K562 (cell line): ENCODE measurements at regions not wholly inside any gene's neighbourhood (a gene's known extent, or its start where the extent isn't known, plus 50 kb on each side); places are given as distances from the start of the nearest gene placed in this dataset.

ENCODE experiments used
- ATAC-seq: fragments of 200-7000 bp; cut with Tn5 transposase; 3 replicates; pipeline ENCODE4 v1.9.1; 2020; ENCODE audit warnings: moderate library complexity
- BruUV-seq: library from RNA; stranded (reverse); fragments of 400-500 nt; replicated peaks from 2 replicates; lab custom pipeline; 2021; lab: Mats Ljungman, UMichigan
- CTCF ChIA-PET: fragments of 300-600 bp; formaldehyde crosslinking; extraction: SDS; loops from one replicate; lab custom pipeline; 2021; ENCODE audit warnings: low intra/inter-chr PET ratio; lab: Yijun Ruan, JAX
- POLR2A ChIA-PET: fragments of 300-600, 350-650 bp; sonication (Branson Sonifier 250); formaldehyde crosslinking; extraction: SDS; loops from one replicate; lab custom pipeline; 2021; ENCODE audit warnings: antibody characterized with exemption, inconsistent platforms; lab: Yijun Ruan, JAX
- DNase-seq, 4 experiments: peaks; one replicate each; pipeline versions ENCODE4 v3.0.0 to v3.0.0-alpha.2; 2011 to 2018; ENCODE audit warnings: low spot score in 3 of 4, mixed read lengths in 3 of 4; ENCODE audit errors: extremely low read depth in 1 of 4
- FAIRE-seq: peaks from 2 replicates; lab custom pipeline; 2011; peaks lifted over from hg19 to GRCh38; lab: Jason Lieb, UNC
- H2AFZ ChIP-seq: 2 replicates; pipeline ENCODE4 v1.6.0; 2011; ENCODE audit warnings: low read depth, low read length, control low read depth, inconsistent platforms
- H3K27ac ChIP-seq: fragments of 200-600 bp; 3 replicates; pipeline ENCODE4 v1.8.0; 2011; ENCODE audit warnings: low read depth, mild to moderate bottlenecking, control low read depth, inconsistent platforms, low read length, moderate library complexity, mixed read lengths; ENCODE audit errors: extremely low read depth
- H3K27me3 ChIP-seq, 2 experiments: fragments of 300-600 bp in 1 of 2; 2 replicates in 1 of 2; 3 replicates in 1 of 2; pipeline versions ENCODE4 v1.6.0 to v1.8.0; 2011; ENCODE audit warnings: inconsistent platforms in 2 of 2, low read length in 2 of 2, mild to moderate bottlenecking in 1 of 2, mixed read lengths in 1 of 2, moderate library complexity in 1 of 2; ENCODE audit not compliant: control insufficient read depth in 2 of 2, insufficient read depth in 2 of 2
- H3K36me3 ChIP-seq: fragments of 300-600 bp; 3 replicates; pipeline ENCODE4 v1.8.0; 2011; ENCODE audit warnings: mild to moderate bottlenecking, low read length, inconsistent platforms; ENCODE audit not compliant: control insufficient read depth, insufficient read depth
- H3K4me1 ChIP-seq, 2 experiments: fragments of 200-600 bp in 1 of 2; replicated peaks in 1 of 2; 2 replicates in 1 of 2; 3 replicates in 1 of 2; pipeline versions ENCODE4 v1.5.1 to v1.8.0; 2011; ENCODE audit warnings: inconsistent platforms in 2 of 2, low read length in 2 of 2, mild to moderate bottlenecking in 1 of 2, mixed read lengths in 1 of 2, moderate library complexity in 1 of 2; ENCODE audit not compliant: control insufficient read depth in 2 of 2, insufficient read depth in 2 of 2
- H3K4me2 ChIP-seq: 2 replicates; pipeline ENCODE4 v1.6.1; 2011; ENCODE audit warnings: low read length, control low read depth, inconsistent platforms, mixed read lengths; ENCODE audit not compliant: insufficient read depth
- H3K4me3 ChIP-seq: fragments of 200-600 bp; sonication (generic), shearing (Covaris generic); 2 replicates; pipeline ENCODE4 v1.5.1; 2016; ENCODE audit warnings: control low read depth, inconsistent platforms
- H3K79me2 ChIP-seq: fragments of 200-600 bp; 3 replicates; pipeline ENCODE4 v1.8.0; 2011; ENCODE audit warnings: low read length, inconsistent platforms; ENCODE audit not compliant: control insufficient read depth, insufficient read depth
- H3K9ac ChIP-seq, 2 experiments: 2 replicates each; pipeline versions ENCODE4 v1.6.0 to v1.6.1; 2011; ENCODE audit warnings: low read depth in 2 of 2, low read length in 2 of 2, control low read depth in 1 of 2, inconsistent platforms in 1 of 2, mild to moderate bottlenecking in 1 of 2, mixed read lengths in 1 of 2; ENCODE audit not compliant: insufficient read depth in 1 of 2
- H3K9me1 ChIP-seq: one replicate; pipeline ENCODE4 v1.6.0; 2011; ENCODE audit warnings: inconsistent platforms, mild to moderate bottlenecking, low read length, moderate library complexity; ENCODE audit not compliant: control insufficient read depth, insufficient read depth
- H3K9me3 ChIP-seq: replicated peaks from 2 replicates; pipeline ENCODE4 v1.5.1; 2011; ENCODE audit warnings: low read depth, low read length, inconsistent platforms; ENCODE audit not compliant: control insufficient read depth, insufficient read depth
- H4K20me1 ChIP-seq: replicated peaks from 2 replicates; pipeline ENCODE4 v1.6.1; 2011; ENCODE audit warnings: low read length, inconsistent platforms, mixed read lengths; ENCODE audit not compliant: control insufficient read depth, insufficient read depth
- ATF4 ChIP-seq: fragments of 450-650 bp; formaldehyde crosslinking; IDR thresholded peaks from 2 replicates; pipeline ENCODE4 v1.4.0; 2022; ENCODE audit warnings: mild to moderate bottlenecking, moderate library complexity
- C11orf30 ChIP-seq: fragments of 450-650 bp; IDR thresholded peaks from 2 replicates; pipeline ENCODE4 v1.6.1; 2016; ENCODE audit warnings: low read depth, mild to moderate bottlenecking
- ID3 ChIP-seq, 2 experiments: fragments of 250-450 bp in 1 of 2; fragments of 450-650 bp in 1 of 2; sonication (Bioruptor Pico) in 1 of 2; IDR thresholded peaks; 2 replicates each; pipeline versions ENCODE4 v1.6.1 to v1.8.0; 2016 to 2021; ENCODE audit warnings: mild to moderate bottlenecking in 2 of 2, moderate library complexity in 2 of 2, missing compliant biosample characterization in 1 of 2, missing genetic modification characterization in 1 of 2
- PRDM10 ChIP-seq: fragments of 450-650 bp; IDR thresholded peaks from 2 replicates; pipeline ENCODE4 v1.6.1; 2018; ENCODE audit not compliant: partially characterized antibody
- TAF1 ChIP-seq: IDR thresholded peaks from 2 replicates; pipeline ENCODE4 v1.6.1; 2011; ENCODE audit warnings: mild to moderate bottlenecking, low read length, moderate library complexity; ENCODE audit not compliant: insufficient read depth, control insufficient read depth, severe bottlenecking; ENCODE audit errors: extremely low read depth
- TGIF2 ChIP-seq: sonication (generic); formaldehyde crosslinking; IDR thresholded peaks from 2 replicates; pipeline ENCODE4 v1.8.1; 2022; ENCODE audit warnings: mild to moderate bottlenecking, missing genetic modification reagents, moderate library complexity
- YBX1 ChIP-seq: fragments of 450-650 bp; IDR thresholded peaks from 2 replicates; pipeline ENCODE4 v1.7.1; 2016; ENCODE audit warnings: mild to moderate bottlenecking
- ZBTB26 ChIP-seq: fragments of 450-650 bp; formaldehyde crosslinking; IDR thresholded peaks from 2 replicates; pipeline ENCODE4 v1.4.0; 2022; ENCODE audit warnings: missing genetic modification characterization
- ZNF282 ChIP-seq: sonication (generic); formaldehyde crosslinking; IDR thresholded peaks from 2 replicates; pipeline ENCODE4 v1.8.1; 2023; ENCODE audit warnings: missing genetic modification reagents
- ZNF57 ChIP-seq: fragments of 450-650 bp; formaldehyde crosslinking; IDR thresholded peaks from 2 replicates; pipeline ENCODE4 v1.4.0; 2020; ENCODE audit warnings: mild to moderate bottlenecking, moderate library complexity
- WGBS: fragments of 100-300 bp; shearing (Covaris generic); methylation state at CpG from one replicate; pipeline ENCODE4 v1.1.6; 2016; ENCODE audit warnings: low coverage, mixed read lengths; ENCODE audit not compliant: insufficient coverage; ENCODE audit errors: missing lambda C conversion rate; 5-methylcytosine and 5-hydroxymethylcytosine counted together
- in situ Hi-C: fragments of 300-500 bp; cut with MboI; formaldehyde crosslinking; loops from 4 replicates; pipeline ENCODE4 v1.15.0; 2018; ENCODE audit warnings: inconsistent platforms, mixed read lengths
- intact Hi-C: fragments of 100-400 bp; cut with micrococcal nuclease; formaldehyde crosslinking; loops from 2 replicates; pipeline ENCODE4 v1.14.2; 2022

GRCh38 chr3:197438906-197439305 is 116.9 kb downstream of the BDH1 start:
- H3K27ac ChIP-seq, result no peak overlapping the region
- H3K9me3 ChIP-seq, result no peaks in the 10 kb centered on the region
- in situ Hi-C loops (no loop called here), intact Hi-C loops (no loop called here)
- H4K20me1 ChIP-seq, result no peaks in the 10 kb centered on the region
- BruUV-seq, result no TSS peak
- H3K4me2 ChIP-seq, result no peak overlapping the region
- H3K4me3 ChIP-seq, result no peak overlapping the region
- POLR2A ChIA-PET, result no interaction called here
- CTCF ChIA-PET, result no interaction called here
- DNase-seq, result no peak
- H3K79me2 ChIP-seq, result no peaks in the 10 kb centered on the region
- H3K27me3 ChIP-seq, result peaks cover 0 to 4% of the 10 kb centered on the region in 2 experiments; a peak in 1 of 5 replicates
- 69% methylated on average over 3 of the region's 3 CpGs for WGBS
- no peaks in the 10 kb centered on the region for H3K9me1 ChIP-seq
- H2AFZ ChIP-seq, result no peak overlapping the region
- H3K4me1 ChIP-seq, result peaks cover 4 to 32% of the 10 kb centered on the region in 2 experiments; a peak in 4 of 5 replicates
- no peak overlapping the region for H3K9ac ChIP-seq
- H3K36me3 ChIP-seq, result no peaks in the 10 kb centered on the region
- ATAC-seq, result no peak
- FAIRE-seq, result no peak
- TF ChIP-seq TGIF2 (CRISPR knock-in tag) (no peak), PRDM10 (no peak), YBX1 (no peak), C11orf30 (no peak), ZNF282 (no peak), TAF1 (no peak), ZBTB26 (CRISPR knock-in tag) (no peak), ID3 (CRISPR knock-in tag; IDR thresholded peaks at IDR 0.05) (no peak), ID3 (tag; IDR thresholded peaks at IDR 0.05) (no peak), ZNF57 (CRISPR knock-in tag) (no peak), ATF4 (CRISPR knock-in tag) (no peak)
